Suprapubic skin (tissue), 4 donors: ENCODE measurements at regions not wholly inside any gene's neighbourhood (a gene's known extent, or its start where the extent isn't known, plus 50 kb on each side); places are given as distances from the start of the nearest gene placed in this dataset.

Experiments used
- EP300 ChIP-seq: sonication (generic); formaldehyde crosslinking; IDR thresholded peaks from one replicate; pipeline ENCODE4 v1.6.1; 2017; ENCODE audit warnings: antibody characterized with exemption
- POLR2A ChIP-seq, 2 donors: fragments of 450-650 bp; IDR thresholded peaks; one replicate each; pipeline ENCODE4 v1.6.1; 2017; ENCODE audit warnings: antibody characterized with exemption in 2 of 2, mild to moderate bottlenecking in 2 of 2, moderate library complexity in 2 of 2
- POLR2AphosphoS5 ChIP-seq, 3 donors: sonication (generic); formaldehyde crosslinking; IDR thresholded peaks; one replicate each; pipeline ENCODE4 v1.6.1; 2017; ENCODE audit warnings: antibody characterized with exemption in 3 of 3
- TF ChIP-seq, protein P1 (sequence below), 2 donors: fragments of 200-600 bp in 1 of 2; fragments of 450-650 bp in 1 of 2; sonication (generic) in 1 of 2; IDR thresholded peaks; one replicate each; pipeline ENCODE4 v1.5.1; 2016 to 2019; ENCODE audit warnings: antibody characterized with exemption in 2 of 2, mild to moderate bottlenecking in 1 of 2, moderate library complexity in 1 of 2

GRCh38 chr5:166768536-166768935 is 1522.9 kb upstream of the WWC1 start:
- TF ChIP-seq, protein P1, sequence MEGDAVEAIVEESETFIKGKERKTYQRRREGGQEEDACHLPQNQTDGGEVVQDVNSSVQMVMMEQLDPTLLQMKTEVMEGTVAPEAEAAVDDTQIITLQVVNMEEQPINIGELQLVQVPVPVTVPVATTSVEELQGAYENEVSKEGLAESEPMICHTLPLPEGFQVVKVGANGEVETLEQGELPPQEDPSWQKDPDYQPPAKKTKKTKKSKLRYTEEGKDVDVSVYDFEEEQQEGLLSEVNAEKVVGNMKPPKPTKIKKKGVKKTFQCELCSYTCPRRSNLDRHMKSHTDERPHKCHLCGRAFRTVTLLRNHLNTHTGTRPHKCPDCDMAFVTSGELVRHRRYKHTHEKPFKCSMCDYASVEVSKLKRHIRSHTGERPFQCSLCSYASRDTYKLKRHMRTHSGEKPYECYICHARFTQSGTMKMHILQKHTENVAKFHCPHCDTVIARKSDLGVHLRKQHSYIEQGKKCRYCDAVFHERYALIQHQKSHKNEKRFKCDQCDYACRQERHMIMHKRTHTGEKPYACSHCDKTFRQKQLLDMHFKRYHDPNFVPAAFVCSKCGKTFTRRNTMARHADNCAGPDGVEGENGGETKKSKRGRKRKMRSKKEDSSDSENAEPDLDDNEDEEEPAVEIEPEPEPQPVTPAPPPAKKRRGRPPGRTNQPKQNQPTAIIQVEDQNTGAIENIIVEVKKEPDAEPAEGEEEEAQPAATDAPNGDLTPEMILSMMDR (IDR thresholded peaks at IDR 0.05) = no peak
- TF ChIP-seq EP300 = no peak
- TF ChIP-seq POLR2AphosphoS5 (IDR thresholded peaks at IDR 0.05) = no peak
- no peak for TF ChIP-seq POLR2A (IDR thresholded peaks at IDR 0.05)
